ENCODE measurements at regions not wholly inside any gene's neighbourhood (a gene's known extent, or its start where the extent isn't known, plus 50 kb on each side); places are given as distances from the start of the nearest gene placed in this dataset.
"Not testable (repeated sequence)": the region's sequence is repeated elsewhere in the genome, so short reads cannot be mapped to it uniquely, and the experiment has no call there.

DNA sequence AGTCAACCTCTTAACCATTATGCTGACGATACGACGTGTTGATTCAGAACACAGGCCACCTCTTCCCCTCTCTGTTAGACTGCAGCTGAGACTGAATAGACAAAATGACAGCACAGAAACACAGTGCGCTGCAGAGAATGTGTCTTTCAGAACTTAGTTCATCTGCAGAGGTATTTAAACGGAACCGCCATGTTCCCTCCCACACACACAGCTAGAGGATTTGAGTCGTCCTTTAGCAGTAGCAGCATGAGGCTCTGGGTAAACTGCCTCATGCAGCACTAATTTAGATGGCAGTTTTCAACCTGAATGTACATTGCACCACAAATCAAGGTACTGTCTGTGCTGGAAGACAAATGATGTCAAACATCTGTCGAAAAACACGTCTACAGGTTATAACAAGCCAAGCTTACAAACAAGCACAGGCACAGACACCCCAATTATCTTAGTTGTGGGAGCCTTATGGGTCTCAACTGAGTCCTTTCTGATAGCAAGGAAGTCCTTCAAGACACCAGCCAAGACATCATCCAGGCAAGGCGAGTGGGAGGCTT lies 76.6 kb upstream of the LRRC4C start:
- Histone ChIP-seq H3K4me3 (ENCODE audit: low read depth in 2 of 2, low read length in 2 of 2) (no peak overlapping the region), H3K27me3 (ENCODE audit: control insufficient read depth, insufficient read depth, low read length) (no peaks in the 10 kb centered on the region), H3K36me3 (ENCODE audit: control insufficient read depth, insufficient read depth, low read length) (no peaks in the 10 kb centered on the region), H3K4me1 (ENCODE audit: control insufficient read depth, insufficient read depth, low read length) (no peaks in the 10 kb centered on the region), H3K9me3 (ENCODE audit: control insufficient read depth, insufficient read depth, low read depth, low read length) (no peaks in the 10 kb centered on the region), H3K27ac (ENCODE audit: low read length) (no peak overlapping the region)
- intact Hi-C loops (cut with micrococcal nuclease; ENCODE audit: unreplicated experiment): no loop called here
- ATAC-seq (no peak), DNase-seq (ENCODE audit: low read depth, low spot score) (no peak)
- ChIA-PET POLR2A (no interaction called here), CTCF (no interaction called here)
- BruUV-seq (replicated peaks): no TSS peak
- in situ Hi-C loops (cut with HindIII; ENCODE audit: low pct_unique_long_range_greater_than_20kb, low sequenced_read_pairs): no loop called here
- TF ChIP-seq, protein P1, sequence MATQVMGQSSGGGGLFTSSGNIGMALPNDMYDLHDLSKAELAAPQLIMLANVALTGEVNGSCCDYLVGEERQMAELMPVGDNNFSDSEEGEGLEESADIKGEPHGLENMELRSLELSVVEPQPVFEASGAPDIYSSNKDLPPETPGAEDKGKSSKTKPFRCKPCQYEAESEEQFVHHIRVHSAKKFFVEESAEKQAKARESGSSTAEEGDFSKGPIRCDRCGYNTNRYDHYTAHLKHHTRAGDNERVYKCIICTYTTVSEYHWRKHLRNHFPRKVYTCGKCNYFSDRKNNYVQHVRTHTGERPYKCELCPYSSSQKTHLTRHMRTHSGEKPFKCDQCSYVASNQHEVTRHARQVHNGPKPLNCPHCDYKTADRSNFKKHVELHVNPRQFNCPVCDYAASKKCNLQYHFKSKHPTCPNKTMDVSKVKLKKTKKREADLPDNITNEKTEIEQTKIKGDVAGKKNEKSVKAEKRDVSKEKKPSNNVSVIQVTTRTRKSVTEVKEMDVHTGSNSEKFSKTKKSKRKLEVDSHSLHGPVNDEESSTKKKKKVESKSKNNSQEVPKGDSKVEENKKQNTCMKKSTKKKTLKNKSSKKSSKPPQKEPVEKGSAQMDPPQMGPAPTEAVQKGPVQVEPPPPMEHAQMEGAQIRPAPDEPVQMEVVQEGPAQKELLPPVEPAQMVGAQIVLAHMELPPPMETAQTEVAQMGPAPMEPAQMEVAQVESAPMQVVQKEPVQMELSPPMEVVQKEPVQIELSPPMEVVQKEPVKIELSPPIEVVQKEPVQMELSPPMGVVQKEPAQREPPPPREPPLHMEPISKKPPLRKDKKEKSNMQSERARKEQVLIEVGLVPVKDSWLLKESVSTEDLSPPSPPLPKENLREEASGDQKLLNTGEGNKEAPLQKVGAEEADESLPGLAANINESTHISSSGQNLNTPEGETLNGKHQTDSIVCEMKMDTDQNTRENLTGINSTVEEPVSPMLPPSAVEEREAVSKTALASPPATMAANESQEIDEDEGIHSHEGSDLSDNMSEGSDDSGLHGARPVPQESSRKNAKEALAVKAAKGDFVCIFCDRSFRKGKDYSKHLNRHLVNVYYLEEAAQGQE (IDR thresholded peaks at IDR 0.05; ENCODE audit: insufficient read depth in 1 of 2, low read depth in 2 of 2, low read length in 1 of 2): no peak
- no peak for TF ChIP-seq POLR2AphosphoS5 (IDR thresholded peaks at IDR 0.05; ENCODE audit: low read depth, low read length)
- TF ChIP-seq, protein P2, sequence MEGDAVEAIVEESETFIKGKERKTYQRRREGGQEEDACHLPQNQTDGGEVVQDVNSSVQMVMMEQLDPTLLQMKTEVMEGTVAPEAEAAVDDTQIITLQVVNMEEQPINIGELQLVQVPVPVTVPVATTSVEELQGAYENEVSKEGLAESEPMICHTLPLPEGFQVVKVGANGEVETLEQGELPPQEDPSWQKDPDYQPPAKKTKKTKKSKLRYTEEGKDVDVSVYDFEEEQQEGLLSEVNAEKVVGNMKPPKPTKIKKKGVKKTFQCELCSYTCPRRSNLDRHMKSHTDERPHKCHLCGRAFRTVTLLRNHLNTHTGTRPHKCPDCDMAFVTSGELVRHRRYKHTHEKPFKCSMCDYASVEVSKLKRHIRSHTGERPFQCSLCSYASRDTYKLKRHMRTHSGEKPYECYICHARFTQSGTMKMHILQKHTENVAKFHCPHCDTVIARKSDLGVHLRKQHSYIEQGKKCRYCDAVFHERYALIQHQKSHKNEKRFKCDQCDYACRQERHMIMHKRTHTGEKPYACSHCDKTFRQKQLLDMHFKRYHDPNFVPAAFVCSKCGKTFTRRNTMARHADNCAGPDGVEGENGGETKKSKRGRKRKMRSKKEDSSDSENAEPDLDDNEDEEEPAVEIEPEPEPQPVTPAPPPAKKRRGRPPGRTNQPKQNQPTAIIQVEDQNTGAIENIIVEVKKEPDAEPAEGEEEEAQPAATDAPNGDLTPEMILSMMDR (IDR thresholded peaks at IDR 0.05): no peak
- no peak for TF ChIP-seq SIN3A (IDR thresholded peaks at IDR 0.05; ENCODE audit: borderline replicate concordance, insufficient read depth, low read depth, low read length)
- no peak for TF ChIP-seq TCF7L2 (IDR thresholded peaks at IDR 0.05; ENCODE audit: low read depth, low read length)

DNA sequence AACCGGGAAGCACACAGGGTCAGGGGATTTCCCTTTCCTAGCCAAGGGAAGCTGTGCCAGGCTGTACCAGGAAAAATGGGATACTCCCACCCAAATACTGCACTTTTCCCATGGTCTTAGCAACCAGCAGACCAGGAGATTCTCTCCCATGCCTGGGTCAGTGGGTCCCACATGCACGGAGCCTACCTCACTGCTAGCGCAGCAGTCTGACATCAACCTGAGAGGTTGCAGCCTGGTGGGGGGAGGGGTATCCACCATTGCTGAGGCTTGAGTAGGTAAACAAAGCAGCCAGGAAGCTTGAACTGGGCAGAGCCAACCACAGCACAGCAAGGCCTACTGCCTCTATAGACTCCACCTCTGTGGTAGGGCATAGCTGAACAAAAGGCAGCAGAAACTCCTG lies 85.5 kb upstream of the LRRC4C start:
- H3K27ac ChIP-seq (ENCODE audit: low read length); H3K36me3 ChIP-seq (ENCODE audit: control insufficient read depth, insufficient read depth, low read length); H3K9me3 ChIP-seq (ENCODE audit: control insufficient read depth, insufficient read depth, low read depth, low read length); ATAC-seq; POLR2A ChIA-PET; CTCF ChIA-PET; DNase-seq (ENCODE audit: low read depth, low spot score); H3K27me3 ChIP-seq (ENCODE audit: control insufficient read depth, insufficient read depth, low read length); intact Hi-C loops (cut with micrococcal nuclease; ENCODE audit: unreplicated experiment); BruUV-seq (replicated peaks); in situ Hi-C loops (cut with HindIII; ENCODE audit: low pct_unique_long_range_greater_than_20kb, low sequenced_read_pairs); H3K4me3 ChIP-seq (ENCODE audit: low read depth in 2 of 2, low read length in 2 of 2); H3K4me1 ChIP-seq (ENCODE audit: control insufficient read depth, insufficient read depth, low read length): not testable (repeated sequence)

GRCh38 chr11:41578421-41579051 lies 119.1 kb upstream of the LRRC4C start:
- BruUV-seq (replicated peaks): no TSS peak
- H3K27ac ChIP-seq (ENCODE audit: low read length): no peak overlapping the region
- TF ChIP-seq POLR2AphosphoS5 (IDR thresholded peaks at IDR 0.05; ENCODE audit: low read depth, low read length): no peak
- TF ChIP-seq, protein P2 (IDR thresholded peaks at IDR 0.05): no peak
- TF ChIP-seq TCF7L2 (IDR thresholded peaks at IDR 0.05; ENCODE audit: low read depth, low read length): no peak
- TF ChIP-seq, protein P1 (IDR thresholded peaks at IDR 0.05; ENCODE audit: insufficient read depth in 1 of 2, low read depth in 2 of 2, low read length in 1 of 2): no peak
- no peak for TF ChIP-seq SIN3A (IDR thresholded peaks at IDR 0.05; ENCODE audit: borderline replicate concordance, insufficient read depth, low read depth, low read length)
- H3K9me3 ChIP-seq (ENCODE audit: control insufficient read depth, insufficient read depth, low read depth, low read length): no peaks in the 10 kb centered on the region
- in situ Hi-C loops (cut with HindIII; ENCODE audit: low pct_unique_long_range_greater_than_20kb, low sequenced_read_pairs): no loop called here
- peak overlapping the region in 1 of 2 experiments; percentile 26; a peak in 1 of 4 replicates for H3K4me3 ChIP-seq (ENCODE audit: low read depth in 2 of 2, low read length in 2 of 2)
- ATAC-seq (no peak), DNase-seq (ENCODE audit: low read depth, low spot score) (no peak)
- POLR2A ChIA-PET: no interaction called here
- CTCF ChIA-PET: no interaction called here
- no peaks in the 10 kb centered on the region for H3K4me1 ChIP-seq (ENCODE audit: control insufficient read depth, insufficient read depth, low read length)
- intact Hi-C loops (cut with micrococcal nuclease; ENCODE audit: unreplicated experiment): no loop called here
- H3K36me3 ChIP-seq (ENCODE audit: control insufficient read depth, insufficient read depth, low read length): no peaks in the 10 kb centered on the region
- no peaks in the 10 kb centered on the region for H3K27me3 ChIP-seq (ENCODE audit: control insufficient read depth, insufficient read depth, low read length)

Measured in Panc1 (cell line).